RWPE2 (cell line): ENCODE measurements at regions not wholly inside any gene's neighbourhood (a gene's known extent, or its start where the extent isn't known, plus 50 kb on each side); places are given as distances from the start of the nearest gene placed in this dataset.

Source experiments
- ATAC-seq: fragments of 200-7000 bp; cut with Tn5 transposase; 3 replicates; pipeline ENCODE4 v1.9.1; 2021; ENCODE audit warnings: low read depth
- DNase-seq: peaks from one replicate; pipeline ENCODE4 v3.0.0-alpha.2; 2020; ENCODE audit warnings: low spot score
- H3K27ac ChIP-seq: fragments of 450-650 bp; 2 replicates; pipeline ENCODE4 v1.5.1; 2017; ENCODE audit warnings: mild to moderate bottlenecking; ENCODE audit not compliant: poor library complexity, severe bottlenecking
- H3K27me3 ChIP-seq: fragments of 250-450 bp; sonication (Bioruptor Pico); 2 replicates; pipeline ENCODE4 v1.5.1; 2021; ENCODE audit warnings: mild to moderate bottlenecking, moderate library complexity; ENCODE audit not compliant: insufficient read depth, poor library complexity, severe bottlenecking
- H3K36me3 ChIP-seq: fragments of 250-450 bp; sonication (Bioruptor Pico); 2 replicates; pipeline ENCODE4 v1.5.1; 2020; ENCODE audit warnings: low read depth, mild to moderate bottlenecking, moderate library complexity
- H3K4me1 ChIP-seq: fragments of 250-450 bp; sonication (Bioruptor Pico); 2 replicates; pipeline ENCODE4 v1.5.1; 2021; ENCODE audit warnings: mild to moderate bottlenecking, moderate library complexity; ENCODE audit not compliant: insufficient read depth, poor library complexity, severe bottlenecking
- H3K4me3 ChIP-seq: fragments of 250-450 bp; sonication (Bioruptor Pico); 2 replicates; pipeline ENCODE4 v1.5.1; 2021; ENCODE audit warnings: mild to moderate bottlenecking, moderate library complexity; ENCODE audit not compliant: severe bottlenecking
- H3K9me3 ChIP-seq: fragments of 250-450 bp; sonication (Bioruptor Pico); 2 replicates; pipeline ENCODE4 v1.5.1; 2021; ENCODE audit warnings: mild to moderate bottlenecking, moderate library complexity; ENCODE audit not compliant: severe bottlenecking
- TF ChIP-seq, protein P1 (sequence below): fragments of 450-650 bp; IDR thresholded peaks from one replicate; pipeline ENCODE4 v1.5.1; 2017; ENCODE audit warnings: mild to moderate bottlenecking, moderate library complexity; ENCODE audit not compliant: poor library complexity, severe bottlenecking

DNA sequence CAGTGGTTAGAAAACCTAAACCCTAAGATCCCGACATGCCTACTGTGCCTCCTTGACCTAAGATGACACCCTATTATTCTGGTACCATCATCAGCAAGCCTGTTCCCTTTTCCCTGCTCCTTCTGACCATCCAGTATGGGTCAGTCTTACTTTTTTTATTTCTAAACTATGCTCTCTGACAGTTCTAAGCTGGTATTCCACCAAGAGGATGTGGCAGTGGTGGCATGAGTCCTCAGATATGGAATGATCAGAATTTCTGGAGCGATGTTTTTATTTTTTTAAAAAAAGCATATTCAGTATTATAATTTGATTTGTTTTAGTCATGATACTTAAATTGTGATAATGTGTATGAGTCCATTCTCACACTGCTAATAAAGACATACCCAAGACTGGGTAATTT is 145.9 kb upstream of the LHCGR start:
- H3K27me3 ChIP-seq: no peaks in the 10 kb centered on the region
- no peaks in the 10 kb centered on the region for H3K36me3 ChIP-seq
- no peak for ATAC-seq
- no peaks in the 10 kb centered on the region for H3K4me1 ChIP-seq
- H3K9me3 ChIP-seq: no peaks in the 10 kb centered on the region
- TF ChIP-seq, protein P1, sequence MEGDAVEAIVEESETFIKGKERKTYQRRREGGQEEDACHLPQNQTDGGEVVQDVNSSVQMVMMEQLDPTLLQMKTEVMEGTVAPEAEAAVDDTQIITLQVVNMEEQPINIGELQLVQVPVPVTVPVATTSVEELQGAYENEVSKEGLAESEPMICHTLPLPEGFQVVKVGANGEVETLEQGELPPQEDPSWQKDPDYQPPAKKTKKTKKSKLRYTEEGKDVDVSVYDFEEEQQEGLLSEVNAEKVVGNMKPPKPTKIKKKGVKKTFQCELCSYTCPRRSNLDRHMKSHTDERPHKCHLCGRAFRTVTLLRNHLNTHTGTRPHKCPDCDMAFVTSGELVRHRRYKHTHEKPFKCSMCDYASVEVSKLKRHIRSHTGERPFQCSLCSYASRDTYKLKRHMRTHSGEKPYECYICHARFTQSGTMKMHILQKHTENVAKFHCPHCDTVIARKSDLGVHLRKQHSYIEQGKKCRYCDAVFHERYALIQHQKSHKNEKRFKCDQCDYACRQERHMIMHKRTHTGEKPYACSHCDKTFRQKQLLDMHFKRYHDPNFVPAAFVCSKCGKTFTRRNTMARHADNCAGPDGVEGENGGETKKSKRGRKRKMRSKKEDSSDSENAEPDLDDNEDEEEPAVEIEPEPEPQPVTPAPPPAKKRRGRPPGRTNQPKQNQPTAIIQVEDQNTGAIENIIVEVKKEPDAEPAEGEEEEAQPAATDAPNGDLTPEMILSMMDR: no peak
- no peak overlapping the region for H3K27ac ChIP-seq
- H3K4me3 ChIP-seq: no peak overlapping the region
- DNase-seq: no peak

DNA sequence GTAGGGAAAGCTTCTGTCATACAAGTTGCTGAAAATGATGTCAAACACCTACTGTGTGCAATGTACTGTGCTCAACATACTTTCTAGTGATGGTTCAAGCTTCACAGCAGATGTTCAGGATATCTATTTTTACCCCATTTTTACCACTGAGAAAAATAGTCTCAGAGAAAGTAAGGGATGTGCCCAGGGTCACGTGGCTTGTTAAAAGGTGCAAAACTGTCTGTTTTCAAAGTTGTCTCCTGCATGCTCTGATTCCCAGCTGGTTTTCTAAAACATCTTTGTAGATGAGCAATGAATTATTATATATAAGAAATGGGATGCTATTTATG is 145.5 kb upstream of the LHCGR start:
- Histone ChIP-seq H3K4me1 (no peaks in the 10 kb centered on the region), H3K4me3 (no peak overlapping the region), H3K36me3 (no peaks in the 10 kb centered on the region), H3K27ac (no peak overlapping the region), H3K9me3 (no peaks in the 10 kb centered on the region), H3K27me3 (no peaks in the 10 kb centered on the region)
- DNase-seq (no peak), ATAC-seq (no peak)
- TF ChIP-seq, protein P1: no peak

DNA sequence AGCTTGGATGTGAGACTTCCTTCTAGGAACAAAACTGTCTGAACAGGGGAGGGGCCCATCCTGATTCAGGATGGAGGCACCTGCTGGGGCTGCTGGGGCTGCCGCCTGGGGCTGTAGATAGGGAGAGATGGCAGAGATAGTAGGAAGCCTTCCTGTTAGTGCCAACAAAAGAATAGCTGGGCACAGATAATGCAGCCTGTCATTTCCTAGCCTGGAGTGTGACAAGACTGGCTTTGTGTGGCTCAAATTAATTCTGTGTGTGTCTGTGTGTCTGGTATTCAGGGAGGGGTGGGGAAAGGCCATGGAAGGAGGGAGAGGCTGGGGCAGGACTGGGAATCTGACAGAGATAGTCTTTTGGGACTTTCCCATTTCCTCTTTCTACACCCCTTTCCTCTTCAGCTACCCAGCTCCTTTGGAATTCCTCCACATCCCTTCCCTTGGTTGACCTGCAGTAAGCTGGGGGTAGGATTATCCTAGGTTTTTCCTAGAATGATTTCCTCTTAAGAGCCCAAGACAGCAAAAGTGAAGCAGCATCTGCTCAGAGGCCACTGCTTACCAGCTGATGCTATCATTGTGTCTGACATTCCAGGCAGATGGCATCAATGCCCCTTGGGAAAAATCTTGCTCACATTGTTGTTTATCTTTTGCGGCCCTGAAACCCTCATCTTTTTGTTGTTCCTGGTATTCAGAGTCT is 144.9 kb upstream of the LHCGR start:
- Histone ChIP-seq H3K9me3 (no peaks in the 10 kb centered on the region), H3K27me3 (no peaks in the 10 kb centered on the region), H3K4me1 (no peaks in the 10 kb centered on the region), H3K27ac (no peak overlapping the region), H3K36me3 (no peaks in the 10 kb centered on the region), H3K4me3 (no peak overlapping the region)
- TF ChIP-seq, protein P1: no peak
- ATAC-seq (no peak), DNase-seq (no peak)

DNA sequence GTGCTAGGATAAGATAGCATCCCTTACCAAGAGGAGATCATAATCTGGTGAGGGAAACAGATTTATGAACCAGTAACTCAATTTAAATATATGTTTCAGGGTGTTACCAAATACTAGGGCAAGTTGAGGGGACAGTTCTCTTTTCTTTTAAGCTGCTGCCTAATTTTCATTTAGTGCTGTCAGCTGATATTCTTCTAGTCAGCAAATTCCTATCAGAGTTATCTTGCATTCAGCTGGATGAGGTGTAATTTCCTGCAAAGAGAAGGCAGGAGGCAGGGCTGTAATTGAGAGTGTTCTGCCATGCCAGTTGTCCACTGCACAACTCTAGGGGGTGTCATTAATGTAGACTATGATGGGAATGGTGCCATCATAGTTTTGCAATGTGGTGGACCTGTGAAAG is 141.3 kb upstream of the LHCGR start:
- H3K4me3 ChIP-seq: no peak overlapping the region
- TF ChIP-seq, protein P1: no peak
- DNase-seq: no peak
- no peaks in the 10 kb centered on the region for H3K9me3 ChIP-seq
- H3K27ac ChIP-seq: no peak overlapping the region
- no peaks in the 10 kb centered on the region for H3K36me3 ChIP-seq
- H3K27me3 ChIP-seq: no peaks in the 10 kb centered on the region
- ATAC-seq: no peak
- no peaks in the 10 kb centered on the region for H3K4me1 ChIP-seq

DNA sequence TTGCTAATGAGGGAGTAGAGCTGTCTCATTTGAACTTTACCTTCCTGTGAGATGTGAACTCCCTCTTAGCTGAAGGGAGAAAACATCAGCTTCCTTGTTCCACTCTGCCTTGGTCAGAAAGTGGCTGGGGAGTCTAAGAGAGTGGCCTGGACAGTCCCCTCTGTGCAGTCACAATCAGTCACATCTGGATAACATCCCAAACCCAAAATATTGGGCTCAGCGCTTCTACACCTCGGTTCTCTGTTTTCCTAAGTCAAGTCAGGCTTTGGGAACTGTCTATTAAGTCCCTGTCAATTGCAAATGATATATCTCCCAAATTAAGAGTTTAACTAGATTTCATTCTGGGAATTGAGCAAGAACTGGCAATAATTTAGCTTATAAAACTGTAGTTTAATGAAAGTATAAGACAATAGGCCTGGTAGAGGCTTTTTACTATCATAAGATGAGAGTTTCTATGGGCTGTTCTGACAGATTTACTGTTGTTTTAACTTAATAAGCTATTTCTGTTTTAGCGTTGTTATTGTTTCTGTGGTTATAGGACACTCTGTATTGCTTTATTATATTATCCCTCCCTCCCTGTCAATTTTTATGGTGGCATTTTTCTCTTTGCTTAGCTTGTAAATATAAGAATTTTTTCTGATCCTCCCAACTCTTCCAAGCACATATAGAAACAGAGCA is 135.1 kb upstream of the LHCGR start:
- no peak overlapping the region for H3K4me3 ChIP-seq
- no peak for DNase-seq
- TF ChIP-seq, protein P1: no peak
- no peaks in the 10 kb centered on the region for H3K4me1 ChIP-seq
- no peaks in the 10 kb centered on the region for H3K36me3 ChIP-seq
- no peaks in the 10 kb centered on the region for H3K9me3 ChIP-seq
- no peak for ATAC-seq
- no peak overlapping the region for H3K27ac ChIP-seq
- no peaks in the 10 kb centered on the region for H3K27me3 ChIP-seq
